HCT116 (cell line): ENCODE measurements at regions not wholly inside any gene's neighbourhood (a gene's known extent, or its start where the extent isn't known, plus 50 kb on each side); places are given as distances from the start of the nearest gene placed in this dataset.

Experiments
- ATAC-seq: fragments of 200-7000 bp; cut with Tn5 transposase; 2 replicates; pipeline ENCODE4 v1.9.1; 2020; ENCODE audit warnings: mild to moderate bottlenecking, moderate library complexity
- BruUV-seq: library from RNA; stranded (reverse); fragments of 400-500 nt; replicated peaks from 2 replicates; lab custom pipeline; 2021; lab: Mats Ljungman, UMichigan
- CTCF ChIA-PET: fragments of 300-600 bp; sonication (Branson Sonifier 250); formaldehyde crosslinking; loops from one replicate; lab custom pipeline; 2021; ENCODE audit warnings: antibody characterized with exemption; lab: Charles Lee
- POLR2A ChIA-PET: fragments of 300-600, 350-600 bp; sonication (Branson Sonifier 250); formaldehyde crosslinking; loops from one replicate; lab custom pipeline; 2021; ENCODE audit warnings: antibody characterized with exemption; lab: Charles Lee
- RAD21 ChIA-PET, 2 experiments: fragments of 300-600 bp; sonication (Branson Sonifier 250); formaldehyde crosslinking; loops; one replicate each; lab custom pipeline; 2023; ENCODE audit warnings: low total read pairs in 2 of 2; ENCODE audit not compliant: uncharacterized antibody in 2 of 2, unreplicated experiment in 2 of 2, low non-redundant PET in 1 of 2; lab: Charles Lee
- DNase-seq: peaks from one replicate; pipeline ENCODE4 v3.0.0-alpha.2; 2010; ENCODE audit warnings: low read depth, low spot score
- H2AFZ ChIP-seq: fragments of 200-600 bp; shearing (Covaris generic), sonication (generic); 2 replicates; pipeline ENCODE4 v1.6.1; 2017; ENCODE audit warnings: low read depth, mixed run types, mixed read lengths, antibody characterized with exemption, low read length; ENCODE audit not compliant: poor library complexity, severe bottlenecking
- H3K27ac ChIP-seq: 2 replicates; pipeline ENCODE4 v1.5.1; 2012; ENCODE audit warnings: low read depth, low read length
- H3K27me3 ChIP-seq: fragments of 200-600 bp; sonication (generic); 2 replicates; pipeline ENCODE4 v1.6.1; 2016; ENCODE audit warnings: mixed run types, low read length, mixed read lengths; ENCODE audit not compliant: insufficient read depth
- H3K36me3 ChIP-seq, 2 experiments: fragments of 200-500 bp in 1 of 2; fragments of 200-600 bp in 1 of 2; sonication (Bioruptor generic) in 1 of 2; sonication (generic) in 1 of 2; 2 replicates each; pipeline versions ENCODE4 v1.5.1 to v1.6.1; 2014 to 2016; ENCODE audit warnings: low read length in 2 of 2, inconsistent platforms in 1 of 2, mixed read lengths in 1 of 2, mixed run types in 1 of 2; ENCODE audit not compliant: insufficient read depth in 2 of 2, control insufficient read depth in 1 of 2
- H3K4me1 ChIP-seq, 2 experiments: fragments of 200-600 bp in 1 of 2; sonication (generic) in 1 of 2; 2 replicates each; pipeline versions ENCODE4 v1.5.1 to v1.6.1; 2012 to 2017; ENCODE audit warnings: low read length in 2 of 2, inconsistent platforms in 1 of 2, mild to moderate bottlenecking in 1 of 2, mixed read lengths in 1 of 2, mixed run types in 1 of 2, moderate library complexity in 1 of 2; ENCODE audit not compliant: insufficient read depth in 2 of 2, control insufficient read depth in 1 of 2
- H3K4me2 ChIP-seq: fragments of 200-600 bp; sonication (generic); 2 replicates; pipeline ENCODE4 v1.6.1; 2017; ENCODE audit warnings: mixed run types, low read length, mixed read lengths
- H3K4me3 ChIP-seq, 2 experiments: fragments of 200-600 bp in 1 of 2; sonication (generic) in 1 of 2; replicated peaks in 1 of 2; 2 replicates each; pipeline ENCODE4 v1.5.1; 2011 to 2016; ENCODE audit warnings: low read length in 2 of 2, control low read depth in 1 of 2, low read depth in 1 of 2, mild to moderate bottlenecking in 1 of 2, mixed read lengths in 1 of 2, mixed run types in 1 of 2
- H3K79me2 ChIP-seq: fragments of 200-600 bp; sonication (generic); 2 replicates; pipeline ENCODE4 v1.6.1; 2017; ENCODE audit warnings: mild to moderate bottlenecking, mixed run types, low read length, moderate library complexity, mixed read lengths; ENCODE audit not compliant: insufficient read depth
- H3K9ac ChIP-seq: fragments of 200-600 bp; sonication (generic); 2 replicates; pipeline ENCODE4 v1.6.1; 2016; ENCODE audit warnings: low read length, mixed read lengths
- H3K9me2 ChIP-seq: fragments of 200-600 bp; sonication (generic), shearing (Covaris generic); 2 replicates; pipeline ENCODE4 v1.6.1; 2017; ENCODE audit warnings: mixed run types, mild to moderate bottlenecking, moderate library complexity; ENCODE audit not compliant: insufficient read depth
- H3K9me3 ChIP-seq, 2 experiments: fragments of 200-500 bp in 1 of 2; fragments of 200-600 bp in 1 of 2; sonication (Bioruptor generic) in 1 of 2; sonication (generic) in 1 of 2; 2 replicates each; pipeline ENCODE4 v1.6.1; 2014 to 2017; ENCODE audit warnings: low read length in 2 of 2, mixed read lengths in 2 of 2, inconsistent platforms in 1 of 2, low read depth in 1 of 2, mild to moderate bottlenecking in 1 of 2, mixed run types in 1 of 2, moderate library complexity in 1 of 2; ENCODE audit not compliant: control insufficient read depth in 1 of 2, insufficient read depth in 1 of 2
- H4K20me1 ChIP-seq: fragments of 200-600 bp; sonication (generic), shearing (Covaris generic); 2 replicates; pipeline ENCODE4 v1.6.1; 2017; ENCODE audit warnings: mixed run types, mild to moderate bottlenecking, moderate library complexity; ENCODE audit not compliant: insufficient read depth
- EZH2phosphoT487 ChIP-seq: fragments of 200-600 bp; IDR thresholded peaks from 2 replicates; pipeline ENCODE4 v1.6.1; 2018; ENCODE audit warnings: antibody characterized with exemption, borderline replicate concordance
- SP1 ChIP-seq: IDR thresholded peaks from 2 replicates; pipeline ENCODE4 v1.6.1; 2012; ENCODE audit warnings: low read depth
- intact Hi-C: fragments of 100-400 bp; cut with micrococcal nuclease; formaldehyde crosslinking; loops from 2 replicates; pipeline ENCODE4 v1.10.0; 2022
- TF ChIP-seq, protein P1 (sequence below), 3 experiments: fragments of 200-600 bp in 1 of 3; sonication (generic) in 1 of 3; IDR thresholded peaks in 2 of 3; conservative IDR thresholded peaks in 1 of 3; 2 replicates each; pipeline ENCODE4 v1.5.1; 2012 to 2017; ENCODE audit warnings: low read depth in 2 of 3, low read length in 2 of 3, antibody characterized with exemption in 1 of 3, borderline replicate concordance in 1 of 3, control low read depth in 1 of 3, mild to moderate bottlenecking in 1 of 3, mixed read lengths in 1 of 3, mixed run types in 1 of 3, moderate library complexity in 1 of 3; ENCODE audit not compliant: insufficient read depth in 1 of 3
- TF ChIP-seq, protein P2 (sequence below): IDR thresholded peaks from 2 replicates; pipeline ENCODE4 v1.6.1; 2012

DNA sequence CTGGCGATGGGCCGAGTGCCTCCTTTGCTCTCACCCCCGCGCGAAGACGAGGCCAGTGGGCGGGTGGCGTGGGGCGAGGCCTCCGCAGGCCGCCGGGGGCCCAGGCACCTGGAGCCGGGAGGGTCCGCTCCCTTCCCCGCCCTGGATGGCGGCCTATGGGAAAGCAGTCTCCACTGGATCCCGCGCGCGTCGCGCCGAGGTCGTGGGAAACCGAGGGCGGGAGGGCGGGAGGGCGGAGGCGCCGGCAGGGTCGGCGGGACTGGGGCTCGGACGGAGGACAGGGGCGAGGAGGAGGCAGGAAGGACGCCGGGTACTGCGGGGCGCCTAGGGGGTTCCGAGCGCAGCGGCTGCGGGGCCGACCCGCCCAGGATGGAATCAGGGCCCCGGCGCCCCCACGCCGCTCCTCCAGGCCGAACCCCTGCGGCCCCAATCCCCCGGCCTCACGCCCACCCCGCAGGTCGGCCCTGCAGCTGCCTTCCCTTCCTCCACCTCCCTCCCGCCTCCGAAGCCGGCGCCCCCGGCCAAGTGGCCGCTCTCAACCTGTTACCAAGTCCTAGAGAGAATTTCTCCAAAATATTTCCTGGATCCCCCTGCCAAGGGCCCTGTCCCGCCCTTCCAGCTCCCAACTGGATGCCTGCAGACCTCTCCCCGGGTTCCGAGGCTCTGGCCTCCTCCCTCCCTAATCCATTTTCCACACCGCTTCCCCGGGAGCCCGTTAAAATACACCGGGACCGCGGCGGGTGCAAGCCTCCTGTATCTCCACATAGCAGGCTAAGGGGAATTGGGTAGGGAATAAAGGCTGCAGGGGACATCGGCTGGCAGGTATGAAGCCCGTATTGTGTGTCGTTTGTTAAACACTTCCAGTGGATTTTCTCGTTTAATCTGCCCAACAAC is 146.3 kb downstream of the ERCC6L2 start:
- no peak for TF ChIP-seq SP1
- TF ChIP-seq, protein P1, sequence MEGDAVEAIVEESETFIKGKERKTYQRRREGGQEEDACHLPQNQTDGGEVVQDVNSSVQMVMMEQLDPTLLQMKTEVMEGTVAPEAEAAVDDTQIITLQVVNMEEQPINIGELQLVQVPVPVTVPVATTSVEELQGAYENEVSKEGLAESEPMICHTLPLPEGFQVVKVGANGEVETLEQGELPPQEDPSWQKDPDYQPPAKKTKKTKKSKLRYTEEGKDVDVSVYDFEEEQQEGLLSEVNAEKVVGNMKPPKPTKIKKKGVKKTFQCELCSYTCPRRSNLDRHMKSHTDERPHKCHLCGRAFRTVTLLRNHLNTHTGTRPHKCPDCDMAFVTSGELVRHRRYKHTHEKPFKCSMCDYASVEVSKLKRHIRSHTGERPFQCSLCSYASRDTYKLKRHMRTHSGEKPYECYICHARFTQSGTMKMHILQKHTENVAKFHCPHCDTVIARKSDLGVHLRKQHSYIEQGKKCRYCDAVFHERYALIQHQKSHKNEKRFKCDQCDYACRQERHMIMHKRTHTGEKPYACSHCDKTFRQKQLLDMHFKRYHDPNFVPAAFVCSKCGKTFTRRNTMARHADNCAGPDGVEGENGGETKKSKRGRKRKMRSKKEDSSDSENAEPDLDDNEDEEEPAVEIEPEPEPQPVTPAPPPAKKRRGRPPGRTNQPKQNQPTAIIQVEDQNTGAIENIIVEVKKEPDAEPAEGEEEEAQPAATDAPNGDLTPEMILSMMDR (IDR thresholded peaks at IDR 0.05 in 2 of 3, conservative IDR thresholded peaks at IDR 0.05 in 1 of 3; ENCODE audit: borderline replicate concordance in 1 of 3, insufficient read depth in 1 of 3, low read depth in 2 of 3, low read length in 2 of 3), result no peak
- TF ChIP-seq EZH2phosphoT487, result no peak
- TF ChIP-seq, protein P2, sequence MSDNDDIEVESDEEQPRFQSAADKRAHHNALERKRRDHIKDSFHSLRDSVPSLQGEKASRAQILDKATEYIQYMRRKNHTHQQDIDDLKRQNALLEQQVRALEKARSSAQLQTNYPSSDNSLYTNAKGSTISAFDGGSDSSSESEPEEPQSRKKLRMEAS, result no peak
- TF ChIP-seq, all 23 proteins: peak for 0
- CTCF ChIA-PET, result no interaction called here
- ATAC-seq (no peak), DNase-seq (no peak)
- no peaks in the 10 kb centered on the region for H3K9me2 ChIP-seq
- POLR2A ChIA-PET, result no interaction called here
- RAD21 ChIA-PET, result no interaction called here
- no peak overlapping the region for H3K27ac ChIP-seq
- H3K36me3 ChIP-seq, result no peaks in the 10 kb centered on the region
- H3K79me2 ChIP-seq, result no peaks in the 10 kb centered on the region
- intact Hi-C loops, result no loop called here
- H3K9me3 ChIP-seq, result no peaks in the 10 kb centered on the region
- no peaks in the 10 kb centered on the region for H3K27me3 ChIP-seq
- no peaks in the 10 kb centered on the region for H3K4me1 ChIP-seq
- no peak overlapping the region for H3K4me2 ChIP-seq
- BruUV-seq, result no TSS peak
- H2AFZ ChIP-seq, result no peak overlapping the region
- H3K9ac ChIP-seq, result no peak overlapping the region
- no peaks in the 10 kb centered on the region for H4K20me1 ChIP-seq
- H3K4me3 ChIP-seq, result no peak overlapping the region
